ENCODE measurements at regions not wholly inside any gene's neighbourhood (a gene's known extent, or its start where the extent isn't known, plus 50 kb on each side); places are given as distances from the start of the nearest gene placed in this dataset.

GRCh38 chr1:29459620-29459945 lies 223.3 kb downstream of the PTPRU start:
- TF ChIP-seq FOXK2 (IDR thresholded peaks at IDR 0.05) (no peak), ELF4 (IDR thresholded peaks at IDR 0.05) (no peak), FOXM1 (IDR thresholded peaks at IDR 0.05; ENCODE audit: borderline replicate concordance) (no peak), PKNOX1 (IDR thresholded peaks at IDR 0.05) (no peak), LEF1 (IDR thresholded peaks at IDR 0.05; ENCODE audit: borderline replicate concordance) (no peak)
